Activated CD8-positive, alpha-beta memory T cell treated with anti-CD3 and anti-CD28 coated beads, Interleukin-2, amount 50 U/mL, for 48 hours (primary cell): ENCODE measurements at regions not wholly inside any gene's neighbourhood (a gene's known extent, or its start where the extent isn't known, plus 50 kb on each side); places are given as distances from the start of the nearest gene placed in this dataset.
"Not testable (repeated sequence)": the region's sequence is repeated elsewhere in the genome, so short reads cannot be mapped to it uniquely, and the experiment has no call there.

Source experiments
- DNase-seq: peaks from one replicate; pipeline ENCODE4 v3.0.0-alpha.2; 2020

- no peak for DNase-seq
Measured at GRCh38 chr22:48782811-48783511, 1044.7 kb downstream of the BRD1 start.

GRCh38 chr22:48782326-48782725 lies 1045.3 kb downstream of the BRD1 start:
- DNase-seq = no peak

GRCh38 chr22:48781868-48782267 lies 1045.8 kb downstream of the BRD1 start:
- DNase-seq = no peak

DNA sequence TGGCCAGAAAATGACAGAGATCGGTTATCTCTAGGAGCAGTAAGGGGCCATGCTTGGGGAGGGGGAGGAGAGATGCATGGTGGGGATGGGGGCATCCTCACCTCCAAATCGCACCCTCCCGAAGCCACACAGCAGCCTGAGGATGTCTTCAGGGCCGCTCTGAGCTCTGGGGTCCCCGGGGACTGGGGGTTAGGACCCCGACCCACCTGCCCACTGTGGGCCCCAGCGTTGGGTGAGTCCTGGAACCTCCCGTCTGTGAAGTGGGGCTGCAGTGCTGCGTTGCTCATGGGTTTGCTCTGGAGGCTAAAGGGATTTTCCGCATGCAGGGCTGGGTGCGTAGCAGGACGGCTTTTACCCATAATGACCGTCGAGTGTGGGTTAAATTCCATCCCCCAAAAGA lies 1046.3 kb downstream of the BRD1 start:
- DNase-seq = no peak

DNA sequence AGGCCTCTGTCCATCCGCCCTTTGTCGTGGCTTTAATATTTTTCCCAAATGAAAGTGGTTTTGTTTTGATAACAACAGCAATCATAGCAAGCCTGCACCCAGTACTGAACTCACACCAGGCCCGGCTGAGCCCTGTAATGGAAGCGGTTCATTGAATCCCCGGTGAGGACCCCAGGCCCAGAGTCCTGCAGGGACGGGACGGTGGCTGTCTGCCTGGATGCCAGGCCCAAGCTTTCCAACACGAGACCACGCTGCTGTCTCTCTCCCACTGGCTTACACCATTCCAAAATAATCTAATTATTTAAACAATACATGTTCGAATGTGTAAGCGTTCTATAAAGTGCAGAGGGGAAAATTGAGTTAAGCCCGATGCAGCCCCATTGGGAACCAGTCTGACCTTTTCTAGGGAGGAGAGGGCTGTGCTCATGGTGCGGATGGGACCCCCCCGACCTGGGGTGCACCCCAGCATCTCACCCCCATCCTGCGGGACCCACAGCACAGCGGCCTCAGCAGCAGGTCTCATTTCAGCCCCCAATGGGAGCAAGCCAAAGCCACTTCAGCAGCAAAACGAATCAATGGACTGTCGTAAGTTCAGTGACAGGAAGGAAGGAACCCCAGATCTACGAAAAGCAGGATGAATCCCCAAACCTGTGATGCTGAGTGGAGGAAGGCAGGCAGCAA lies 1046.9 kb downstream of the BRD1 start:
- DNase-seq = no peak

DNA sequence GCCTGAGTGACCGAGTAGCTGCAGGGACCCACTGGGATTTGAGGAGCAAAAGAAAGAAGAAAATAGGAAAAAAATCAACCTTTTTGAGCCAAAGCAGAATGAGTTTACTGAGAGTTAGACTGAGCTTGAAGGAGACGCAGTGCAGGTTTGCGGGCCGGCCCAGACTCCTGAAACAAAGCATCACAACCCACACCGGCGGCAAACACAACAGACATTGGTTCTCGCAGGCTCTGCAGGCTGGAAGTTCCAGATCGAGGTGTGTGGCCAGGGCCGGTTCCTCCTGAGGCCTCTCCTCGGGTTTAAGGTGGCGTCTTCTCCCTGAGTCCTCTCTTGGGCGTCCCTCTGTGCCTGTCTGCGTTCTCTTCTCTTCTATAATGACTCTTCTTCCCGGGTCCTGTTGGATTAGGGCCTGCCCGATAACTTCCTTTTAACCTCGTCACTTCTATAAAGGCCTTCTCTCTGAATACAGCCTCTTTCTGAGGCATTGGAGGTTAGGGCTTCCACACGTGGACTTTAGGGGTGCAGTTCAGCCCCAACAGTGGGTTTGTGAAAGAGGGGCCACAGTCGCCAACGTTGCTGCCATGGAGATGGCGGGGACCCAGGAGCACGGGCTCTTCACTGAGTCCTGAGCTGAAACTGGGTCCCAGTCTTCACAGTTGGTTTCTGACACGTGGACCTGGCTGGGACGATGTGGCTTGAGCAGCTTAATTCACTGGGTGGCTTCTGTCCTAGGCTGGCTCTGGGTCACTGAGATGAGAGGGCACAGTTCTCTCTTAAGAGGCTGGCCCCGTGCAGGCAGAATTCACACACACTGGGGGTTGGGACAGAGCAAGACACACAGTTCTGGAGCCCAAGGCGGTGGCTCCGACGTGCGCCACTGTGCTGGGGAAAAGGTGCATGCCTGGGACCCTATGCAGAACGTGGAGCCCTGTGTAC lies 1047.7 kb downstream of the BRD1 start:
- no peak for DNase-seq

- DNase-seq = no peak
Measured at GRCh38 chr22:48779211-48779643, 1048.4 kb downstream of the BRD1 start.

DNA sequence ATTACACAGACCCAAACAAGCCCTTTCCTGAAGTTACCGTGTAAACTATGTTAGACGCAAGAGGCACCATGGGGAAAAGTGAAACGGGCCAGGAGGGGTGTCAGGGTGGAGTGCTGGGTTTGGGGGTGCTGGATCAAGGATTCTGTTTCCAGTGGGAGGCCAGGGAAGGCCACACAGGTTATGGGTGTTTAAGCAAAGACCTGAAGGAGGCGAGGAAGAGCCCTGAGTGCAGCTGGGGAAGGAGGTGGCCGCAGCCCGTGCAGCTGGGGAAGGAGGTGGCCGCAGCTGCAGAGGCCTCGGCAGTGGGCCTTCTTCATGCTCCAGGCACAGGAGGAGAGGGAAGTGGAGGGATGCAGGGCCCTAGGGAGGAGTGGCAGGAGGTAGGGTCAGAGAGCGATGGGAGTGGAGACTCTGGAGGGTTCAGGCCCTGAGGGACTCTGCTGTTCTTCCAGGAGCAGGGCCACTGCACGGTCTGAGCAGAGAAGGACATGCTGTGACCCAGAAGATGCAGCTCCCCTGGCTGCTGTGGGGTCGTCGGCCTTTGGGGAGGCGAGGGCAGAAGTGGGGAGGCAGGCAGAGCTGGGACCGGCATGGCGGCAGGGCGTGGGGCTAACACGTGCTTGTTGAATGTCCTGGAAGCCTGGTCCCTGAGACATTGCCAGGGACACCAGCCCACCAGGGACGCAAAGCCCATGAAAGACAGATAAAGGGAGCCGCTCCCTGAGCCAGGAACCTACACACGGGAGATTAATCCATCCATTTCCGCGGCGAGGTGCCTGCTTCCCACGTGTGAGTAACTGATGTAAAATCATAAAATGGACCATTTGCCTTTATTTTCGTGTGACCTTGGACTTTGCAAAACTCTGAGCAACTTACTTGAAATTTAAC lies 1049.1 kb downstream of the BRD1 start:
- no peak for DNase-seq

DNA sequence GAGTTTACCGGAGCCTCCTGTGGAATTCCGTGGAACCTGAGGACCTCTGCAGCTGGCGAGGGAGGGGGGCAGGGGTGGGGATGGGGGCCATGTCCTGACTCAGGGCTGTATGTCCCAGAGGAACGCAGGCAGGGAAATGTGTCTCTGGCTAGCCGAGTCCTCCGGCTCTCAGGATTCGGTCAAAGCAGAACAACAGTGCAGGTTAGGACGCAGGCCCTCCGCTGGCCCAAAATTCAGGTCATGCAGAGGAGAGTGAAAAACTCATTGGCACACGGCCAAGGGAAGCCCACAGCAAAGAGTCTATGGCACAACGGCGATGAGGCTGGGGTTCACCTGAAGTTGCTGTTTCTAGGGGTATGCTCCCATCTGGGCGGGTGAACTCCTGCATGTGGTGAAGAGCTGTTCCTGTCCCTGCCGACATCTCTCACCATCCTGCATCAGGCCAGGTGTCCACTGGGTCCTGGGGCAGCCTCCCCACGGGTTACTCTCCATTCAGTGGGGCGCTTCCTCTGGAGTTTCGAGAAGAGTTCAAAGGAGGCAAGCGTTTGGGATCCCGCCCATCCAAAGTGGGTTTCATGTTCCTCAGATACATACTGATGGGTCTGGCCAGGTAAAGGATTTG lies 1055.3 kb downstream of the BRD1 start:
- no peak for DNase-seq

- peak; percentile 4 for DNase-seq
Measured at GRCh38 chr22:48765595-48765994, 1062.1 kb downstream of the BRD1 start.

DNA sequence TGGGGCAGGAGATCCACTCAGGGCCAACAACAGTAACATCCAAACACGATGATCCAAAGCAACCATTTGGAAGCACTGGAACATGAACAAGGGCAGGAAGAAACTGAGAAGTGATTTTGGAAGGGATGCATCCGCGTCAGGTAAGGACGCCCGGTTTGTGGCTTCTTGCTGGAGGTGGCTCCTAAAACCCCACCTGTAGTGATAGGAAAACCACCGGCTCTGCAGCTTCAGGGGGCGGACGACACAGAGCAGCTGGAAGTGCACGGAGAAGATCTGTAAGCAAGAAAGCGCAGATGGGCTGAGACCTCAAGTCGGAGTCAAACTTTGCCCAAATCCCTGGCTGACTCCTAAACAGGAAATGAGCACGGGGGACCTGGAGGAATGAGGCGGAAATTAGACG lies 1066.1 kb downstream of the BRD1 start:
- peak; percentile 12 for DNase-seq

DNA sequence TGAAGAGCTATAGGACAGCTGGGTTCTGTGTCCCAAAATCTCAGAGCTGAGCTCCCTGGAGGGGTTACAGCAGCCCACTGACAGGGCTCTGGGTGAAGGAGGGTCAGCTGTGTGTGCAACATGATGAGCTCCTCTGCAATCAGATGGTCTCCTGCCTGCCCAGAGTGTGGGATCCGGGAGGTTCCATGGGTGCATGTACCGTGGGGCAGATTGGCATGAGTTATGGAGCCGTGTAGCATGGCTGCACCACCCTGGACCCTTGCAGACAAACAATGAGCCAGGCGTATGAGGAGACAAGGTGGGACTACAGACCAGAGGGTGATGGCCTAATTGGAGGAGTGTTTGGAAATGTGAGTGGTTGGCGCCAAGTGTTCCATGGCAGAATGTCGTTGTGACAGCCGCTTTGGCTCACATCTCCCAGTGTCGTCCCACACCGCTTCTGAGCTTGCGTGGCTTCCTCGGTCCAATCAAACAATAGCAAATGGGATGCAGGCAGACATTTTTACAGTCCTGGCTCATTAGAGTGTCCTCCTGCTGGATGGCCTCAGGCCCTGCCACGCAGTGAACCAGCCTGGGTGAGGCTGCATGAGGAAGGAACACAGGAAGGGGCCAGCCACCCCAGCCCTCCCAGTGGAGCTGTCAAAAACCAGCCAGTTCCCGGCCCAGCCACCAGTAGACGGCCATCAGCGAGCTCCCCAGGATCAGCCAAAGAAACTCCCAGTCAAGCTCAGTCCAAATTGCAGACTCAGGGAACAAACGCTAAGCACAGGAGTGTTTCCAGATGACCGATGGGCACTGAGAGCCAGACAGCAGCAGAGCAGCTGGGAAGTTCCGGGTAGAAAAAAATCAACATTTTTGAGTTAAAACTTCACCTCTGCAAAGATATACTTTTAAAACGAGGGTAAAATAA lies 1066.9 kb downstream of the BRD1 start:
- peak; percentile 20 for DNase-seq

DNA sequence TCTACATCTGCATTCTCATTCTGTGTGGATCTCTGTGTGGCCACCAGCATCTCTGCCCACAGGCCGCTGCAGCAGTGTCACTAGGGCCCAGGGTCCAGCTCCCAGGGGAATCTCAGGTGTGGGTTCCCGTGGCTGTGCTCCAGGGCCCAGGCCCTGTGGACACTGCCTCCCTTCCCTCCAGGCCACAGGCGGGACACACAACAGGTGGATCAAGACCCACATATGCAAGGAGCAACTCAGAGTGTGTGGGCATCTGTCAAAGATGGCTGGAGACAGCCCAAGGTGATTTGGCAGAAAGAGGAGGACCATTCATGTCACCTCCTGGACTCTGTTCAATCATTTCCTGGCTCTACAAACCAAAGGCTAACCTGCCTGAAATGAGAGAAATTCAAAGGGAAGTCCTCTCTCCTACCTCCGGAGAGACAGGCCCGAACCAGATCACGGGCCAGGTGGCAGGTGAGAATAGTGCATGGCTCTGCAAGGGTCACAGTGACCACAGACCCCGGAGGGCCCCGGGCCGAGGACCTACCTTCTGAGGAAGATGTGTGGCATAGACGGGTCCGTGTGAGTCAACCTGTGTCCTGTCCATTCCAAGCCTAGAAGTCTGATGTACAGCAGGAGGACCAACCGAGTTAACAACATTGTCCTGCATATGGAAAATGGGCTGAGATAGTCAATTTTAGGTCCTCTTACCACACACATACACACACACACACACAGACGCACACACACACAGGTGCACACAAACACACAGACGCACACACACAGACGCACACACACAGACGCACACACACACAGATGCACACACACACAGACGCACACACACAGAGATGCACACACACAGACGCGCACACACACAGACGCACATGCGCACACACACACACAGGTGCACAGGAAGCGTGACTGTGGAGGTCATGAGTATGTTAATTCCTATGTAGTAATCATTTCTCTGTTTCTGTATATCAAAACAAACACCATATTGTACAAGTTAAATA lies 1068.5 kb downstream of the BRD1 start:
- DNase-seq = peak; percentile 25

- DNase-seq = peak; percentile 13
Measured at GRCh38 chr22:48757985-48758561, 1069.6 kb downstream of the BRD1 start.

DNA sequence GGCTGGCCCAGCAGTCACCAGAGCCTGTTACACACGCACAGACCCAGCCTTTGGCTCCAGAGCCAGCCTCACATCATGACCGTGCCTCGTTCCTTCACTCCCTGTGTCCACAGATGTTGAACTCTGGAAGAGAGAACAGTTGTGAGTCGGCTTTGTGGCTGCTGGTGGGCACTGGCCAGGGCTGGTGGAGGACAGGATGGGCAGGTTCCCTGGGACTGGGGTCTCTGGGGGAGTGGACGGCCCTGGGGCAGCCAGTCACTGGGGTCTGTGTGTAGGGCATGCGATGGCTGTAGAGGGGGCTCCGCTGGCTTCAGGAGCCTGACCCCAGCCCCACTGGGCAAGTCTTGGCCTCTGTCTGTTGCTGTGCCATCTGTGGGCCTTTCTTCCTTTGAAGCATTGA lies 1070.1 kb downstream of the BRD1 start:
- peak; percentile 30 for DNase-seq

DNA sequence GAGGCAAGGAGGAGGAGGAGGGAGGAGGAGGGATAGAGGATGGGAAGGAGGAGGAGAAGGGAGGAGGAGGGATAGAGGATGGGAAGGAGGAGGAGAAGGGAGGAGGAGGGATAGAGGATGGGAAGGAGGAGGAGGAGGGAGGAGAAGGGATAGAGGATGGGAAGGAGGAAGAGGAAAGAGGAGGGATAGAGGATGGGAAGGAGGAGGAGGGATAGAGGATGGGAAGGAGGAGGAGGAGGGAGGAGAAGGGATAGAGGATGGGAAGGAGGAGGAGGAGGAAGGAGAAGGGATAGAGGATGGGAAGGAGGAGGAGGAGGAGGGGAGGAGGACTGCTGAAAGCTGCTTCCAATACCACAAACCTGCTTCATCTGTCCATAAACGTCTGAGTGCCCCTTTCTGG lies 1070.5 kb downstream of the BRD1 start:
- not testable (repeated sequence) for DNase-seq

- DNase-seq = peak; percentile 28
Measured at GRCh38 chr22:48756146-48757111, 1071.2 kb downstream of the BRD1 start.
